Natural killer cell (primary cell): ENCODE measurements at regions not wholly inside any gene's neighbourhood (a gene's known extent, or its start where the extent isn't known, plus 50 kb on each side); places are given as distances from the start of the nearest gene placed in this dataset.

Source experiments
- ATAC-seq, 3 donors: fragments of 150-1000 bp in 2 of 3; fragments of 200-7000 bp in 1 of 3; cut with Tn5 transposase; 1 replicate in 1 of 3; 2 replicates in 2 of 3; pipeline ENCODE4 v1.10.0; 2021; ENCODE audit warnings: mild to moderate bottlenecking in 2 of 3, moderate library complexity in 2 of 3
- DNase-seq, 2 donors: peaks; one replicate each; pipeline versions ENCODE4 v3.0.0 to v3.0.0-alpha.2; 2013 to 2021; ENCODE audit warnings: mixed read lengths in 1 of 2
- H3K27ac ChIP-seq: one replicate; pipeline ENCODE4 v1.5.1; 2013; ENCODE audit warnings: mild to moderate bottlenecking, low read length
- H3K27me3 ChIP-seq: one replicate; pipeline ENCODE4 v1.6.1; 2013; ENCODE audit warnings: low read length; ENCODE audit not compliant: control insufficient read depth, insufficient read depth
- H3K36me3 ChIP-seq: one replicate; pipeline ENCODE4 v1.6.1; 2013; ENCODE audit warnings: low read length; ENCODE audit not compliant: control insufficient read depth, insufficient read depth
- H3K4me1 ChIP-seq: one replicate; pipeline ENCODE4 v1.6.1; 2013; ENCODE audit warnings: low read length; ENCODE audit not compliant: control insufficient read depth, insufficient read depth
- H3K4me3 ChIP-seq: one replicate; pipeline ENCODE4 v1.5.1; 2013; ENCODE audit warnings: low read length
- H3K9me3 ChIP-seq: one replicate; pipeline ENCODE4 v1.6.1; 2013; ENCODE audit warnings: low read length; ENCODE audit not compliant: control insufficient read depth, insufficient read depth
- H3K27ac Mint-ChIP-seq, 2 donors: one replicate each; pipeline ENCODE4 v1.8.0; 2022; ENCODE audit warnings: mild to moderate bottlenecking in 2 of 2, mixed read lengths in 2 of 2, moderate library complexity in 1 of 2
- H3K27me3 Mint-ChIP-seq, 2 donors: one replicate each; pipeline ENCODE4 v1.8.0; 2022; ENCODE audit warnings: low read depth in 2 of 2, mixed read lengths in 2 of 2
- H3K36me3 Mint-ChIP-seq: one replicate; pipeline ENCODE4 v1.8.0; 2022; ENCODE audit warnings: mixed read lengths
- H3K4me1 Mint-ChIP-seq, 2 donors: one replicate each; pipeline ENCODE4 v1.8.0; 2022; ENCODE audit warnings: mixed read lengths in 2 of 2
- H3K4me3 Mint-ChIP-seq: one replicate; pipeline ENCODE4 v1.8.0; 2022; ENCODE audit warnings: mild to moderate bottlenecking, moderate library complexity, mixed read lengths
- H3K9me3 Mint-ChIP-seq, 2 donors: one replicate each; pipeline ENCODE4 v1.8.0; 2022; ENCODE audit warnings: mixed read lengths in 2 of 2
- WGBS: methylation state at CpG from one replicate; pipeline ENCODE4 v1.1.7; 2013; ENCODE audit warnings: missing lambda C conversion rate; ENCODE audit not compliant: insufficient coverage; 5-methylcytosine and 5-hydroxymethylcytosine counted together
- intact Hi-C: fragments of 100-400 bp; cut with micrococcal nuclease; formaldehyde crosslinking; loops from one replicate; pipeline ENCODE4 v1.14.2; 2022
- TF ChIP-seq, protein P1 (sequence below): fragments of 200-600 bp; IDR thresholded peaks from one replicate; pipeline ENCODE4 v1.8.0; 2022; ENCODE audit warnings: antibody characterized with exemption

GRCh38 chr16:85992779-85993178 is 93.8 kb downstream of the IRF8 start:
- peak overlapping the region in 1 of 2 donors; percentile 1 for H3K27ac Mint-ChIP-seq
- Histone ChIP-seq H3K27me3 (no peaks in the 10 kb centered on the region), H3K4me3 (no peak overlapping the region), H3K36me3 (no peaks in the 10 kb centered on the region), H3K4me1 (peaks cover 39% of the 10 kb centered on the region), H3K27ac (no peak overlapping the region), H3K9me3 (no peaks in the 10 kb centered on the region)
- 57% methylated on average over 2 of the region's 2 CpGs for WGBS
- intact Hi-C loops: no loop called here
- H3K4me3 Mint-ChIP-seq: no peak overlapping the region
- DNase-seq: no peak
- TF ChIP-seq, protein P1, sequence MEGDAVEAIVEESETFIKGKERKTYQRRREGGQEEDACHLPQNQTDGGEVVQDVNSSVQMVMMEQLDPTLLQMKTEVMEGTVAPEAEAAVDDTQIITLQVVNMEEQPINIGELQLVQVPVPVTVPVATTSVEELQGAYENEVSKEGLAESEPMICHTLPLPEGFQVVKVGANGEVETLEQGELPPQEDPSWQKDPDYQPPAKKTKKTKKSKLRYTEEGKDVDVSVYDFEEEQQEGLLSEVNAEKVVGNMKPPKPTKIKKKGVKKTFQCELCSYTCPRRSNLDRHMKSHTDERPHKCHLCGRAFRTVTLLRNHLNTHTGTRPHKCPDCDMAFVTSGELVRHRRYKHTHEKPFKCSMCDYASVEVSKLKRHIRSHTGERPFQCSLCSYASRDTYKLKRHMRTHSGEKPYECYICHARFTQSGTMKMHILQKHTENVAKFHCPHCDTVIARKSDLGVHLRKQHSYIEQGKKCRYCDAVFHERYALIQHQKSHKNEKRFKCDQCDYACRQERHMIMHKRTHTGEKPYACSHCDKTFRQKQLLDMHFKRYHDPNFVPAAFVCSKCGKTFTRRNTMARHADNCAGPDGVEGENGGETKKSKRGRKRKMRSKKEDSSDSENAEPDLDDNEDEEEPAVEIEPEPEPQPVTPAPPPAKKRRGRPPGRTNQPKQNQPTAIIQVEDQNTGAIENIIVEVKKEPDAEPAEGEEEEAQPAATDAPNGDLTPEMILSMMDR: no peak
- H3K27me3 Mint-ChIP-seq: no peaks in the 10 kb centered on the region
- ATAC-seq: no peak
- no peaks in the 10 kb centered on the region for H3K9me3 Mint-ChIP-seq
- no peaks in the 10 kb centered on the region for H3K36me3 Mint-ChIP-seq
- H3K4me1 Mint-ChIP-seq: peaks cover 17 to 23% of the 10 kb centered on the region in 2 donors

DNA sequence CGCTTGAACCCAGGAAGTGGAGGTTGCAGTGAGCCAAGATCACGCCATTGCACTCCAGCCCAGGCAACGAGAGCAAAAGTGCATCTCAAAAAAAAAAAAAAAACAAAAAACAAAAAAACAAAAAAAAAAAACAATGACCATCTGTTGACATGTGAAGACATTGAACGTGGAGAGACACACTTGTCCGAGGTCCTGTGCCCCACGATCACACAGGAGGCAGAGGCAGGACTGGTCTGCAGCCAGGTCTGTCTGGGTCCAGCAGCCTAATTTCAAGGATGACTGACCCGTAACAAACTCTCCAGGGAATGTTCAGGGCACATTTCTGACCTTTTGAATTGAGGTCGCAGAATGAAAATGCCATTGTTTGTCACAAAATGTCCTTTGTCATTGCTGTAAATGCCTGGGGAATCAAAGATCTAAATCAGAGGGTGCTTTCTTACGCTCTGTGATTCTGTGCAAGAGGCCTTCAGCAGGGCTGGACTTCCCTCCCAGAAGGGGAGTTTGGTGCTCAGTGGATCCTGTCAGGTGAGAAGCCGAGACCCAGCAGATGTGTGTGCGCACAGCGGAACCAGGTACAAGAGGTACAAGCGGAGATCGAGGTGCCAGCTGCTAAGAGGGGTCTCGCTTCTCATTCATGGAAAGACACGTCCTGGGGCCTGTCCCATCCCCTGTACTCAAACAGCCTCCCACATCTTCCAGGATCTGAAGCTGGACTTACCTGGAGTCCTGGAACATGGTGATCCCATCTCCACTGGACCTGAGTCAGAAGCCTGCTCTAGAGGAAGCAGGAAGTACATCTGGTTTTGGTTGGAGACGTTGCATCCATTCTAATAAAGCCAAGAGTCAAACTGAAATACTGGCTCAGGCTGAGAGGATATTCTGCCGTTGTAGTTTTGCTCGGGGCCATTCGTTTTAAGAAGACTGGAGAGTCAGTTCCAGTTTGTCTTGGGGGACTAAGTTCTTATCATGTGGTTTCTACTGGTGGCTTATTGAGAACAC is 95.8 kb downstream of the IRF8 start:
- Mint-ChIP-seq H3K27ac (no peak overlapping the region), H3K4me1 (peaks cover 24 to 31% of the 10 kb centered on the region in 2 donors), H3K36me3 (no peaks in the 10 kb centered on the region), H3K4me3 (no peak overlapping the region), H3K9me3 (no peaks in the 10 kb centered on the region), H3K27me3 (no peaks in the 10 kb centered on the region)
- ATAC-seq (no peak), DNase-seq (no peak)
- TF ChIP-seq, protein P1: no peak
- intact Hi-C loops: no loop called here
- peaks cover 33% of the 10 kb centered on the region for H3K4me1 ChIP-seq
- no peak overlapping the region for H3K4me3 ChIP-seq
- 81% methylated on average over 20 of the region's 20 CpGs for WGBS
- no peaks in the 10 kb centered on the region for H3K9me3 ChIP-seq
- H3K27ac ChIP-seq: no peak overlapping the region
- no peaks in the 10 kb centered on the region for H3K36me3 ChIP-seq
- H3K27me3 ChIP-seq: no peaks in the 10 kb centered on the region

- H3K27ac Mint-ChIP-seq: no peak overlapping the region
Observed at GRCh38 chr16:85995541-85996423, 96.8 kb downstream of the IRF8 start.

More at GRCh38 chr16:85995541-85996423, 96.8 kb downstream of the IRF8 start:
- Histone ChIP-seq H3K36me3 (no peaks in the 10 kb centered on the region), H3K4me1 (peaks cover 33% of the 10 kb centered on the region), H3K4me3 (no peak overlapping the region), H3K9me3 (no peaks in the 10 kb centered on the region), H3K27ac (no peak overlapping the region), H3K27me3 (no peaks in the 10 kb centered on the region)
- Mint-ChIP-seq H3K4me3 (peak overlapping the region; percentile 53), H3K4me1 (peaks cover 24 to 31% of the 10 kb centered on the region in 2 donors), H3K27me3 (no peaks in the 10 kb centered on the region), H3K9me3 (no peaks in the 10 kb centered on the region), H3K36me3 (no peaks in the 10 kb centered on the region)
- WGBS: 62% methylated on average over 20 of the region's 27 CpGs
- ATAC-seq: no peak
- intact Hi-C loops: no loop called here
- DNase-seq: no peak
- TF ChIP-seq, protein P1: no peak
